ENCODE measurements at regions not wholly inside any gene's neighbourhood (a gene's known extent, or its start where the extent isn't known, plus 50 kb on each side); places are given as distances from the start of the nearest gene placed in this dataset.
"Not testable (repeated sequence)": the region's sequence is repeated elsewhere in the genome, so short reads cannot be mapped to it uniquely, and the experiment has no call there.

- in situ Hi-C loops (cut with HindIII; ENCODE audit: low sequenced_read_pairs) = not testable (repeated sequence)
Measured at GRCh38 chr12:124070394-124071074, 97.5 kb downstream of the ZNF664 start.

DNA sequence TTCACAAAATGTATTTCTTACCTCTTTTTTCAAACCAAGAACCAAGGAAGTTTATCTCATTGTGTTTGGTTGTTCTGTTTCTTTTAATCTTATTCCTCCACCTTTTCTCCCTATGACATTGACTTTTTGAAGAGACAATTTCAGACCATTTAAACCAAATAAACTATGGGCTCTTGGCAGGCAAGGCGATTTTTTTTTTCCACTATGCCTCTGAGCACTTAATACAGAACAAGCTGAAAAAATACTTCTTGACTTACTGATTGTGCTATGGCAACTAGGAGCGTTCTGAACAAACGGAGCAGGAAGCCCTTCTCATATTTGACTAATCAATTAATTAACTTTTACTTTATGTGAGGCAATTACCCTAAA lies 98.0 kb downstream of the ZNF664 start:
- in situ Hi-C loops (cut with HindIII; ENCODE audit: low sequenced_read_pairs) = no loop called here

DNA sequence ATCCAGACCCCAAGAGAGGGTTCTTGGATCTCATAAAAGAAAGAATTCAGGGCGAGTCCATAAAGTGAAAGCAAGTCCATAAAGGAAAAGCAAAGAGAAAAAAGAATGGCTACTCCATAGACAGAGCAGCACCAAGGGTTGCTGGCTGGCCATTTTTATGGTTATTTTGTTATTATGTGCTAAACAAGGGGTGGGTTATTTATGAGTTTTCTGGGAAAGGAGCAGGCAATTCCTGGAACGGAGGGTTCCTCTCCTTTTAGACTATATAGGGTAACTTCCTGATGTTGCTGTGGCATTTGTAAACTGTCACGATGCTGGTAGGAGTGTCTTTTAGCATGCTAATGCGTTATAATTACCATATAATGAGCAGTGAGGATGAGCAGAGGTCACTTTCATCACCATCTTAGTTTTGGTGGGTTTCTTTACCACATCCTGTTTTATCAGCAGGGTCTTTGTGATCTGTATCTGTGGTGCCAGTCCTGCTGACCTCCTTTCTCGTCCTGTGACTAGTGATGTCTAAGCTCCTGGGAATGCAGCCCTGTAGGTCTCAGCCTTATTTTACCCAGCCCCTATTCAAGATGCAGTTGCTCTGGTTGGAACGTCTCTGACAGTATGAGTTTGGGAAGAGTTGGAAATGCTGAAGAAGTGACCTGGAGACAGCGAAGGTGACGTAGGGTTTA lies 100.5 kb downstream of the ZNF664 start:
- in situ Hi-C loops (cut with HindIII; ENCODE audit: low sequenced_read_pairs) = no loop called here

DNA sequence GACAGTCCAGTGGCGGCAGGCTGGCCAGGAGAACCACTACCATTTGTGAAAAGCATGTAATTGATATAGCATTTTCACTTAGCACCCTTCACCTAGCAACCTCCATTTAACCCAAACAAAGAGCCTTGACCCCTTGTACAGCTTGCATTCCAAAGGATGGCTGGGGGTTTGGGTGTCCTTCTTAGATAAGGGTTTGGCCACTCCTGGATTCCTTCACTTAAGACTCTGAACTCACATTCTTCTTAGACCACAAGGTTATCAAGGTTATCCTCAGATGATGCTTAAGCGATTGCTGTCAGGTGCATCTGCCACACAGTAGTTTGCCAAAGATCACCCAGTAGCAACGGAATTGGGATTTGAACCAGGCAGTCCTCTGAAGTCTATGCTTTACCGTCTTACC lies 102.8 kb downstream of the ZNF664 start:
- in situ Hi-C loops (cut with HindIII; ENCODE audit: low sequenced_read_pairs) = no loop called here

DNA sequence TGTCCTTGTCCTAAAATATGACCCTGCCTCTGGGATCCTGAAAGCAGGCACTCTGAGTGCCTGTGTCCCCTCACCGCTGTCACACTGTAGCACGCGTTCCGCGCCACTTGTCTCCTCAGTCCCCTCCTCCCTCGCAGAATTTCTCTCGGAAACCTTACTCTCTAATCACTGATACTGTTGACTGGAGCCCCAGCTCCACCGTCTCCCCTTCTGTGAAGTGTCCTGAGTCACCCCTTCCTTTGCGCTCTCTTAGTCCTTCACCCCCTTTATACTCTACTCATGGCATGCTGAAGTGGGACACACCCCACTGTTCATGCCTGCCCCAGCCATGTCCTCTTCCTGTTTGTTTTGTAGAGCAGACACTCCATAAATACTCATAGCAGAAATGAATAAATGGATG lies 104.7 kb downstream of the ZNF664 start:
- in situ Hi-C loops (cut with HindIII; ENCODE audit: low sequenced_read_pairs) = no loop called here

GRCh38 chr12:124078800-124079199 lies 105.8 kb downstream of the ZNF664 start:
- in situ Hi-C loops (cut with HindIII; ENCODE audit: low sequenced_read_pairs) = no loop called here

DNA sequence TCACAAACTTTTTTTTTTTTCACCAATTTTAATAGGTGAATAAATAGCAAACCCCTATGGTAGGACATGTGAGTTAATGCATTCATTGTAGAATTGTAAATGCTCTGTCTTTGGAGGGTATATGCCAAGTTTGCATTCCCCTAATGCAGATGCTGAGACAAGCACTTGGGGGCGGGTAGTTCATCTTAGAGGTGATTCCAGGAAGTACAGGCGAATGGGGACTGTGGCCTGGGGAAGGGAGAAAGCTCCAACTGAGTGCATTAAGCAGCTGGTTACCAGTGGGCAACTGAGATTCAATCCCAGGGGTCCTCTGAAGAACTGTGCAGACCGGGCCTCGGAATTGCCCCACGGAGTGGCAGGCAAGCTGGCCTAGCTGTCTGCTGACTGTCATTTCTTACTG lies 107.6 kb downstream of the ZNF664 start:
- in situ Hi-C loops (cut with HindIII; ENCODE audit: low sequenced_read_pairs) = no loop called here

DNA sequence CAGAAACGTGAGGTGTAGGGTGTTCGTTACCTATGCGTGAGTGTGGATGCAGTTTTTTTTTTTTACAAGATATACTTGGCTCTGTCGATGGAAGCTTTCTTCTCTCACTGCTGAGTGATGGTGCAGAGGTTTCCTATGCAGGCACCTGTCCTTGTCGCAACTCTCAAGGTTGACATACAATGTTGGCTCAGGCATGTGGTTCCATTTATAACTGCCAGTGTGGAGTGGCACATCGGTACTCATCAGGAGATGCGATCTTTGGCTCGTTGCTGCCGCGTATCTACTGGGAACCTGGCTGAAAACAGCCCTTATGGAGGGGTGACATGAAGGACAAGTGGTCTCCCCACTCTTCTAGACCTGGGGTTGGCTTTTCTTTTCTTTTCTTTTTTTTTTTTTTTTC lies 109.0 kb downstream of the ZNF664 start:
- in situ Hi-C loops (cut with HindIII; ENCODE audit: low sequenced_read_pairs) = no loop called here

GRCh38 chr12:124082687-124083086 lies 109.7 kb downstream of the ZNF664 start:
- in situ Hi-C loops (cut with HindIII; ENCODE audit: low sequenced_read_pairs) = no loop called here

DNA sequence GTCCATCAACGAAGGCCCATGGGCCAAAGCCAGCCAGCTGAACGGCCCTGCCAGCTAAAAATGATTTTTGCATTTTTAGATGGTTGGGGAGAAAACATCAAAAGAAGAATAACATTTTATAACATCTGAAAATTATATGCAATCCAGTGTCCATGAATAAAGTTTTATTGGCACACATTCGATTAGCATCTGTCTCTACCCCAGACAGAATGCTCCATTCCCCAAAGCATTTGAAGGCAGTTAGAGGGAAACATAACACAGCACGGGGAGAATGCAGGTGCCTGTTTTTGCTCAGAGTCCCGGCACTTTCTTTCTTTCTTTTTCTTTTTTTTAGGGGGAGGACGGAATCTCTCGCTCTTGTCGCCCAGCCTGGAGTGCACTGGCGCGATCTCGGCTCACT lies 110.7 kb downstream of the ZNF664 start:
- in situ Hi-C loops (cut with HindIII; ENCODE audit: low sequenced_read_pairs) = no loop called here

- in situ Hi-C loops (cut with HindIII; ENCODE audit: low sequenced_read_pairs) = no loop called here
Measured at GRCh38 chr12:124085419-124086296, 112.6 kb downstream of the ZNF664 start.

- in situ Hi-C loops (cut with HindIII; ENCODE audit: low sequenced_read_pairs) = no loop called here
Measured at GRCh38 chr12:124086299-124086898, 113.4 kb downstream of the ZNF664 start.

DNA sequence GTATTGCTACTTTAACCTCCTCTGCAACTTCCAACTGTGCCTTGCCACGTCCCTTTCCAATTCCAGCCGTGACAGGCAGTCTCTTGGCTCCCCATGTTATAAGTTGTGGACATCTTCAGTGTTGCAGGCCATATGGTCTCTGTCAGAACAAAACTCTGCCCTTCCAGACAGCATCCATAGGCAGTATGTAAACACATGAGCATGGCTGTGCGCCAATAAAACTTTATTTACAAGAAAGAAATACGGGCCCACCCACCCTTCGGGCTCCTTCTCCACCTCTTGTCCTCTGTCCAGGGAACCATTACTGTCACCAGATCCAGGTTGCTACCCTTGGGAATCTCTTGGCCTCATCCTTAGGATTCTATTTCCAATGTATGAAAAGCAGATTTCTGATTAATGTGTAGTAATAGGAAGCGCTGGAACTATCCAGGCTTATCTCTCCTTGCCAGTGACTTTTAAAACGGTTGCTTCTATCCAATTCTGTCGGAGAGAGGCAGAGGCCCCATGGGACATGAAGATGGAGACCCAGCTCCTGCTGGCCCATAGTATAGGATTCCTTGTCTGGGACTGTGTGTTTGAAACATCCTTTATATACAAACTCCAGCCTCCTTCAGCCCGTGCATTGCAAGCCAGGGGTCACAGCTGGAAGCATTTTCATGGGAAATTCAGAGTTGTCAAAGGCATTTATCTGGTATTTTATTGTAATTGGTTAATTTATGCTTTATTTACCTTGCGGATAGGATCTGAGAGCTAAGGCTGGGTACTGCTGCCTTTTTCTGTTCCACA lies 114.4 kb downstream of the ZNF664 start:
- in situ Hi-C loops (cut with HindIII; ENCODE audit: low sequenced_read_pairs) = no loop called here

GRCh38 chr12:124088217-124088907 lies 115.3 kb downstream of the ZNF664 start:
- in situ Hi-C loops (cut with HindIII; ENCODE audit: low sequenced_read_pairs) = no loop called here

GRCh38 chr12:124089181-124089914 lies 116.3 kb downstream of the ZNF664 start:
- in situ Hi-C loops (cut with HindIII; ENCODE audit: low sequenced_read_pairs) = not testable (repeated sequence)

DNA sequence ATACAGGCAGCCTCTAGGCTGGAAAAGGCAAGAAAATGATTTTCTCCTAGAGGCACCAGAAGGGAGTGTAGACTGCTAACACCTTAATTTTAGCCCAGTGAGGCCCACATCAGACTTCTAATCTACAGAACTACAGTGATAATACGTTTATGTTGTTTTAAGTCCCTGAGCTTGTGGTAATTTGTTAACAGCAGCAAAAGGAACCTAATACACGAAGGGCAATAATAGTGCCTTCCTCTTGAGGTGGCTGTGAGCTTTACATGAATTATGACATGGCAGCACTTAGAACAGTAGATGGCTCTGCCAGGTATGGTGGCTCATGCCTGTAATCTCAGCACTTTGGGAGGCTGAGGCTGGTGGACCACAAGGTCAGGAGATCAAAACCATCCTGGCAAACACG lies 118.8 kb downstream of the ZNF664 start:
- in situ Hi-C loops (cut with HindIII; ENCODE audit: low sequenced_read_pairs) = no loop called here

GRCh38 chr12:124092532-124092931 lies 119.5 kb downstream of the ZNF664 start:
- in situ Hi-C loops (cut with HindIII; ENCODE audit: low sequenced_read_pairs) = not testable (repeated sequence)

- in situ Hi-C loops (cut with HindIII; ENCODE audit: low sequenced_read_pairs) = no loop called here
Measured at GRCh38 chr12:124093297-124093696, 120.3 kb downstream of the ZNF664 start.

GRCh38 chr12:124094188-124094587 lies 121.2 kb downstream of the ZNF664 start:
- in situ Hi-C loops (cut with HindIII; ENCODE audit: low sequenced_read_pairs) = no loop called here

All from endothelial cell of hepatic sinusoid (primary cell).